ENCODE measurements at regions not wholly inside any gene's neighbourhood (a gene's known extent, or its start where the extent isn't known, plus 50 kb on each side); places are given as distances from the start of the nearest gene placed in this dataset.

DNA sequence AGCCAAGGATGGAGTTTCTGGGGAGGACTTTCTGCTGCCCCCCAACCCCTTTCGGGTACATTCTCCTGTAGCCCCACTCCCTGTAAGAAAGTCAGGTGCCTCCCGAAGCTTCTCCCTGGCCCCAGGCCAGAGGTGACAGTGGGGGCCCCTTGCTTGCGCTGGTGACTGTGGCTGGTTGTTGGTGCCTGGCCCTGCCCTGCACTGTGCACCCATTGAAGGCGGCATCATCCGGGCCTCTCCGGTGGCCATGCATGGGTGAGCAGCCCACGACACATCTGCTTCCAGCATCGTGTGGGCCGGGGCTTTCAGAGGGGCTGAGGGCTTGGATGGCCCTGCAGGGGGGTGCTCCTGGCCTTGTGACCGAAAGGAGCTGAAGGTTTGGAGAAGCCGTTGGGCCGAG lies 297.0 kb downstream of the SEC14L1 start:
- TF ChIP-seq, protein P1, sequence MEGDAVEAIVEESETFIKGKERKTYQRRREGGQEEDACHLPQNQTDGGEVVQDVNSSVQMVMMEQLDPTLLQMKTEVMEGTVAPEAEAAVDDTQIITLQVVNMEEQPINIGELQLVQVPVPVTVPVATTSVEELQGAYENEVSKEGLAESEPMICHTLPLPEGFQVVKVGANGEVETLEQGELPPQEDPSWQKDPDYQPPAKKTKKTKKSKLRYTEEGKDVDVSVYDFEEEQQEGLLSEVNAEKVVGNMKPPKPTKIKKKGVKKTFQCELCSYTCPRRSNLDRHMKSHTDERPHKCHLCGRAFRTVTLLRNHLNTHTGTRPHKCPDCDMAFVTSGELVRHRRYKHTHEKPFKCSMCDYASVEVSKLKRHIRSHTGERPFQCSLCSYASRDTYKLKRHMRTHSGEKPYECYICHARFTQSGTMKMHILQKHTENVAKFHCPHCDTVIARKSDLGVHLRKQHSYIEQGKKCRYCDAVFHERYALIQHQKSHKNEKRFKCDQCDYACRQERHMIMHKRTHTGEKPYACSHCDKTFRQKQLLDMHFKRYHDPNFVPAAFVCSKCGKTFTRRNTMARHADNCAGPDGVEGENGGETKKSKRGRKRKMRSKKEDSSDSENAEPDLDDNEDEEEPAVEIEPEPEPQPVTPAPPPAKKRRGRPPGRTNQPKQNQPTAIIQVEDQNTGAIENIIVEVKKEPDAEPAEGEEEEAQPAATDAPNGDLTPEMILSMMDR (IDR thresholded peaks at IDR 0.05; ENCODE audit: low read depth, low read length) = no peak
- no peak for TF ChIP-seq EZH2phosphoT487 (IDR thresholded peaks at IDR 0.05; ENCODE audit: low read depth)

Measured in OCI-LY3 (cell line).